GM13976 (cell line): ENCODE measurements at regions not wholly inside any gene's neighbourhood (a gene's known extent, or its start where the extent isn't known, plus 50 kb on each side); places are given as distances from the start of the nearest gene placed in this dataset.

Source experiments
- DNase-seq: peaks from one replicate; pipeline ENCODE4 v3.0.0; 2012; ENCODE audit warnings: low spot score
- CTCF ChIP-seq: IDR thresholded peaks from 2 replicates; pipeline ENCODE4 v1.5.1; 2012; ENCODE audit warnings: borderline replicate concordance, mild to moderate bottlenecking; ENCODE audit not compliant: insufficient read depth; ENCODE audit errors: extremely low read depth, missing control alignments, control extremely low read depth
- in situ Hi-C: fragments of 300-500 bp; cut with MboI; formaldehyde crosslinking; loops from one replicate; pipeline ENCODE4 v1.12.0; 2022; ENCODE audit warnings: low sequenced_read_pairs, mixed read lengths, inconsistent platforms; ENCODE audit not compliant: unreplicated experiment

GRCh38 chr4:103307453-103308247 lies 109.5 kb upstream of the CENPE start:
- in situ Hi-C loops: no loop called here
- DNase-seq: no peak
- TF ChIP-seq CTCF: no peak

- in situ Hi-C loops: no loop called here
- DNase-seq: no peak
- TF ChIP-seq CTCF: no peak
These were observed 108.8 kb upstream of the CENPE start for GRCh38 chr4:103306870-103307375.

GRCh38 chr4:103305355-103305754 lies 107.2 kb upstream of the CENPE start:
- no peak for TF ChIP-seq CTCF
- no peak for DNase-seq
- in situ Hi-C loops: no loop called here

- in situ Hi-C loops: no loop called here
- no peak for DNase-seq
- TF ChIP-seq CTCF: no peak
These were observed 104.9 kb upstream of the CENPE start for GRCh38 chr4:103303011-103303410.

GRCh38 chr4:103292959-103293358 lies 94.8 kb upstream of the CENPE start:
- DNase-seq: no peak
- in situ Hi-C loops: no loop called here
- TF ChIP-seq CTCF: no peak

- no peak for TF ChIP-seq CTCF
- DNase-seq: no peak
- in situ Hi-C loops: no loop called here
These were observed 94.2 kb upstream of the CENPE start for GRCh38 chr4:103292373-103292772.

GRCh38 chr4:103289186-103289585 lies 91.0 kb upstream of the CENPE start:
- TF ChIP-seq CTCF: no peak
- in situ Hi-C loops: no loop called here
- DNase-seq: no peak
